ENCODE measurements at regions not wholly inside any gene's neighbourhood (a gene's known extent, or its start where the extent isn't known, plus 50 kb on each side); places are given as distances from the start of the nearest gene placed in this dataset.

DNA sequence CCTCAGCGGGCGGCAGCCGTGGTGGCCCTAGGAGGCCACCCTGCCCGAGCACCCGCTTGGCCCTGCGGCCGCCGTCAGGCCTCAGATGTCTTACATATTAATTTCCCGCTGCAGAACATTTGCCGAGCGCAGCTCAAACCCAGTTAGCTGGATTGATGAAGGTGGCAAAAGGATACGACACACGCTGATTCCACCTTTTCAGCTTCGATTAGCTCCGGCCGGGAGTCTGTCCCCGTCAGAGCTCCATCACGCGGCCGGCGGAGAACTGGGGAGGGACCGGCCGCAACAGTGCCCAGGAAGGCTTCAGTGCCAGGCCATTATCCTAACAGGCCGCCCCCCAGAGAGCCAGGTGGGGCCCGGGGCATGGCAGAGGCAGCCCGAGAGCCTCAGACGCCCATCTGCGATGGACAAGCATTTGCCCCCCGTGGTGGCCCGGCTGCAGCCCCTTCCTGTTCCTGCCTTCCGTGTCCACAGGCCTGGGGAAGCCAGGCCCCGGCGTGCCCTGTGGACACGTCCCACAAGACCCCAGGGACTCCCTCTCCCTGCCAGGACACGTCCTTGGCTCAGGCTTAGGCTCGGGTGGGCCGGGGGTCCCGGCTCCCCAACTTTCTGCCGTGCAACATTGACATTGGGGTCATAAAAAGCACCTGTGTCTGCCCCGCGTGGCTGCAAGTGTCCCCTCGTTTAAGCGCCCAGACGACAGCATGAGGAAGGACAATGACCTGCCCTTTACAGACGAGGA, 133.8 kb upstream of the NKX1-1 start:
- TF ChIP-seq, protein P1, sequence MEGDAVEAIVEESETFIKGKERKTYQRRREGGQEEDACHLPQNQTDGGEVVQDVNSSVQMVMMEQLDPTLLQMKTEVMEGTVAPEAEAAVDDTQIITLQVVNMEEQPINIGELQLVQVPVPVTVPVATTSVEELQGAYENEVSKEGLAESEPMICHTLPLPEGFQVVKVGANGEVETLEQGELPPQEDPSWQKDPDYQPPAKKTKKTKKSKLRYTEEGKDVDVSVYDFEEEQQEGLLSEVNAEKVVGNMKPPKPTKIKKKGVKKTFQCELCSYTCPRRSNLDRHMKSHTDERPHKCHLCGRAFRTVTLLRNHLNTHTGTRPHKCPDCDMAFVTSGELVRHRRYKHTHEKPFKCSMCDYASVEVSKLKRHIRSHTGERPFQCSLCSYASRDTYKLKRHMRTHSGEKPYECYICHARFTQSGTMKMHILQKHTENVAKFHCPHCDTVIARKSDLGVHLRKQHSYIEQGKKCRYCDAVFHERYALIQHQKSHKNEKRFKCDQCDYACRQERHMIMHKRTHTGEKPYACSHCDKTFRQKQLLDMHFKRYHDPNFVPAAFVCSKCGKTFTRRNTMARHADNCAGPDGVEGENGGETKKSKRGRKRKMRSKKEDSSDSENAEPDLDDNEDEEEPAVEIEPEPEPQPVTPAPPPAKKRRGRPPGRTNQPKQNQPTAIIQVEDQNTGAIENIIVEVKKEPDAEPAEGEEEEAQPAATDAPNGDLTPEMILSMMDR (IDR thresholded peaks at IDR 0.05): no peak
- no peak for TF ChIP-seq POLR2A (IDR thresholded peaks at IDR 0.05)

Measured in uterus (tissue), 2 donors.